ENCODE measurements at regions not wholly inside any gene's neighbourhood (a gene's known extent, or its start where the extent isn't known, plus 50 kb on each side); places are given as distances from the start of the nearest gene placed in this dataset.
A peak's percentile ranks its signal among the peaks of the same experiment; 100 is the strongest.

DNA sequence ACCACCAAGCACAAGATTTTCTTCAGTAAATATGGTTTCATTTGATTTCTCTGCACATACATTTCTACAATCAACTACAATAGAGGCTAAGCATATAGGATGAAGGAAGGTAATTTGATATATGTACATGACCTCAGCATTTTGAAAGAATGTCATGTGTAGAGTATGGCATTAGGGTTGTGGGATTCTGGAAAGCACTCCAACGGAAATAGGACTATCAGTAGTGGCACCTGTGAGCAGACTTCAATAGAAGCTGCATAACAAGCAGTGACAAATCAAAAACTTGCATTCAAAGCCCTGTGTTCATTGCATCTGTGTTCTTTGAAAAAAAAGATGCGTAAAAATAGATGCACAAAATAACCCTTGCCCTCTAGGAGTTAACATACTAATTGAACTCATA is 57.5 kb upstream of the EYA4 start:
- no peak for DNase-seq (ENCODE audit: low read depth in 2 of 2)

DNA sequence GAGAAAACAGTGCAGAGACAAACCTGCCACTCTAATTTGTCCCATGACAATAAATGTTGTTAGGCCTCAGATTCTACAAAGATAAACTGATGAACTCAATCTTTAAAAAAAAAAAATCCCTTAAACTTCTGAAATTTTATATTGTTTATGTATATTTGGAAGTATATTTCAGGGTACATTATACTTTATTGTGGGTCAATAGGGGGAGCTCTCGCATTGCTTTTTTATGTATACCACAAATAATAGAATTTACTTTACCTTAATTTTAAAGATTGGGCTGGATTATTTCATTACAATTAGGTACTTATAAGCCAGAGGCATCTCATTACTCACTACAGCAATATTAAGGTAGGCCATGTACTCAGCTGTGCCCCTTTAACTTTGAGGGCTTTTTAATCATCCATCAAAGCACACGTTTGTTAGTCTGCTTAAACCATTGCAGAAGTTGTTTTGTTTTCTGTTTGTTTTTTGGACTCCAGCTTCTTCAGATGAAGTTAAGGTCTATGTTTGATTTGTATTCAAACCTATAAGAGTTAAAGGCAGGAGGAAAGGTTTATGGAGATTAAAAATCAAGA is 56.3 kb upstream of the EYA4 start:
- peak; percentile 27 to 53 for DNase-seq (ENCODE audit: low read depth in 2 of 2)

DNA sequence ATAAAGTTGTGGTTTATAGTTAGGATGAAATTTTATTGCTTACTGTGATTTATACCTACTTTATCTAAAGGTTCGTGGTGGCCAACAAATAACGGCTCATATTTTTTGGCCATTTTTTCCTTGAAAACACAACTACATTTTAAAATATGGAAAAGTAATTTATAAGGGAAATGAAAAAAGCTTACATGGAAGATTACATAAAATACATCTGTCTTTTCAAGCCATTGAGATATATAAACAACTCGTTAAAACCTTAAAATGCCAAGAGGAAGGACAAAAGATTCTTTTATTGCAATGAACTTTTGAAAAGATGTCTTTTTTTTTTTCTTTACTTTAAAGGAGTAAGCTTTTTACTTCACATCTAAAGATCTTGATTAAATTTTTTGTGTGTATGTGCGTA is 55.4 kb upstream of the EYA4 start:
- DNase-seq (ENCODE audit: low read depth in 2 of 2), result no peak

- DNase-seq (ENCODE audit: low read depth in 2 of 2), result no peak
These were observed 54.0 kb upstream of the EYA4 start for GRCh38 chr6:133187114-133187513.

DNA sequence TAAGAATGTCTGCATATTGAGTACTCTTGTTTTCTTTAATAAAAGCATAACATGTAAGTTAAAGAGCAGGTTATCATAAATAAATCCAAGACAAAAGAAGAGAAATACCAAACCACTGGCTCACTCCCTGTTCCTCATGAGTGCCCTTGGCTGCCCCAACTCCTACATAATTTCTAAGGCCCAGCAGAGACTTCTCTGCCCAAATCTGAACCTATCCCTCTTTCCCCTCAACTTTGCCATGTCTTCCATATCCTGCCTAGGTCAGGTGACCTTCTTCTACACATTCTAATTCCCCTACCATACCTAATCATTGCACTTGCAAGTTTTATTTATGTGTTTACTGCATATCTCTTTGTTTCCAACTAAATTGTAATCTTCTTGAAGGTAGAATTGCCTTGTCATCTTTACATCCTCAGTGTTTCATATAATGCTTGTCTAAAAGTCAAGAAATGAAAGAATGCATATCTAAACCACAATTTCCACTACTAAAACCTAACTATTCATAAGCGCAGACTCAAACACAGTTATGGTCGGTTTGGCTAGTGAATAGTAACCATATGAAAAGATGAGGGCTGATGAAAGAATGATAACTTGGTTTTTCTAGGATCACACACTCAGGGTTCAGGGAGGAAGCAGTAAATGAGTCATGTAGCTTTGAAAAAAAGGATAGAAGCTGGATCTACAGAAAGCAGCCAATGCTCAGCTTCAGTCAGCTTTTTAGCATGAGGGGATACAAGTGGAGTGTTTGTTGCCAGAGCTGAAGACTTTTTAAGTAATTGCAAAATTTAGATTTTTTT is 53.3 kb upstream of the EYA4 start:
- DNase-seq (ENCODE audit: low read depth in 2 of 2), result no peak

DNA sequence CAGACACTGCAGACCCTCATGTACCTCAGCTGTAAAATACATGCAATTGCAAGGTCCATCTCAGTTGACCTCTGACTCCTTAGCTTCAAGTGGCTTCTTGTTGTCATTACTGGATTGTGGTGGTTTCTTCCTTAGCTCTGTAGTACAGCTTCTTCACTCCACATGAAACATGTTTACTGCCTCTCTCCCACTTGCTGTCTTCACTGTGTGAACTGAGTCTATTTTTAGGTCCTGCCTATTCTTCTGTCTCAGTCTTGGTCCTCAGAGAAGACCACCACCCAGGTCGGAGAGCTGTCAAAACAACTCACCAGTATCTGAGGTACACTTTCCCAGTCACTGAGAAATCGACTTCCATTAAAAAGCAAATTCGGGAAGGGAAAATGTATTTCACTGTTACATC is 50.2 kb upstream of the EYA4 start:
- DNase-seq (ENCODE audit: low read depth in 2 of 2), result no peak

- no peak for DNase-seq (ENCODE audit: low read depth in 2 of 2)
These were observed 49.8 kb upstream of the EYA4 start for GRCh38 chr6:133191323-133191722.
